WTC11 (cell line): ENCODE measurements at regions not wholly inside any gene's neighbourhood (a gene's known extent, or its start where the extent isn't known, plus 50 kb on each side); places are given as distances from the start of the nearest gene placed in this dataset.
"Not testable (repeated sequence)": the region's sequence is repeated elsewhere in the genome, so short reads cannot be mapped to it uniquely, and the experiment has no call there.

ENCODE experiments used
- ATAC-seq: fragments of 200-7000 bp; cut with Tn5 transposase; 2 replicates; pipeline ENCODE4 v1.10.0; 2021; ENCODE audit warnings: mild to moderate bottlenecking, moderate library complexity
- CTCF ChIA-PET: fragments of 300-600 bp; sonication (Branson Sonifier 250); formaldehyde crosslinking; loops from one replicate; lab custom pipeline; 2021; ENCODE audit warnings: antibody characterized with exemption; lab: Charles Lee
- POLR2A ChIA-PET: fragments of 350-600 bp; sonication (Branson Sonifier 250); formaldehyde crosslinking; loops from one replicate; lab custom pipeline; 2021; ENCODE audit warnings: antibody characterized with exemption; lab: Charles Lee
- DNase-seq: peaks from one replicate; pipeline ENCODE4 v3.0.0; 2021; ENCODE audit warnings: low spot score
- H3K27ac Mint-ChIP-seq: 2 replicates; pipeline ENCODE4 v1.8.0; 2021; ENCODE audit warnings: mixed read lengths
- H3K27me3 Mint-ChIP-seq: 2 replicates; pipeline ENCODE4 v1.8.0; 2021; ENCODE audit warnings: low read depth, mild to moderate bottlenecking, moderate library complexity, mixed read lengths
- H3K36me3 Mint-ChIP-seq: 2 replicates; pipeline ENCODE4 v1.8.0; 2021; ENCODE audit warnings: mixed read lengths
- H3K4me1 Mint-ChIP-seq: 2 replicates; pipeline ENCODE4 v1.8.0; 2022; ENCODE audit warnings: mixed read lengths
- H3K4me3 Mint-ChIP-seq: 2 replicates; pipeline ENCODE4 v1.8.0; 2021; ENCODE audit warnings: mild to moderate bottlenecking, moderate library complexity, mixed read lengths
- H3K9me3 Mint-ChIP-seq: 2 replicates; pipeline ENCODE4 v1.8.0; 2021; ENCODE audit warnings: mixed read lengths
- ATF2 ChIP-seq: sonication (generic); formaldehyde crosslinking; IDR thresholded peaks from 2 replicates; pipeline ENCODE4 v1.8.1; 2022; ENCODE audit warnings: low read depth, missing genetic modification reagents, borderline replicate concordance
- CDX4 ChIP-seq: fragments of 250-450 bp; sonication (Bioruptor Pico); IDR thresholded peaks from 2 replicates; pipeline ENCODE4 v1.9.0; 2021; ENCODE audit warnings: moderate library complexity, mild to moderate bottlenecking, inconsistent platforms, borderline replicate concordance
- CREB1 ChIP-seq: sonication (generic); formaldehyde crosslinking; IDR thresholded peaks from 2 replicates; pipeline ENCODE4 v1.8.0; 2023; ENCODE audit warnings: mild to moderate bottlenecking, missing genetic modification reagents
- CTCF ChIP-seq: fragments of 200-600 bp; IDR thresholded peaks from 2 replicates; pipeline ENCODE4 v1.8.0; 2022; ENCODE audit warnings: antibody characterized with exemption
- ESRRA ChIP-seq: sonication (generic); formaldehyde crosslinking; IDR thresholded peaks from 2 replicates; pipeline ENCODE4 v1.8.1; 2022; ENCODE audit warnings: mild to moderate bottlenecking, missing genetic modification reagents, borderline replicate concordance
- FOXP1 ChIP-seq: sonication (generic); formaldehyde crosslinking; IDR thresholded peaks from 2 replicates; pipeline ENCODE4 v1.8.0; 2022; ENCODE audit warnings: missing genetic modification reagents, mild to moderate bottlenecking, moderate library complexity, borderline replicate concordance
- GRHL2 ChIP-seq: fragments of 250-450 bp; sonication (Bioruptor Pico); IDR thresholded peaks from 2 replicates; pipeline ENCODE4 v1.8.0; 2022; ENCODE audit warnings: mild to moderate bottlenecking, moderate library complexity; ENCODE audit not compliant: insufficient replicate concordance, severe bottlenecking
- JUN ChIP-seq: sonication (generic); formaldehyde crosslinking; IDR thresholded peaks from 2 replicates; pipeline ENCODE4 v1.8.0; 2023; ENCODE audit warnings: mild to moderate bottlenecking, missing genetic modification reagents
- MAX ChIP-seq: sonication (generic); formaldehyde crosslinking; IDR thresholded peaks from 2 replicates; pipeline ENCODE4 v1.8.0; 2022; ENCODE audit warnings: mild to moderate bottlenecking, missing genetic modification reagents
- MYBL2 ChIP-seq: sonication (generic); formaldehyde crosslinking; IDR thresholded peaks from 2 replicates; pipeline ENCODE4 v1.8.1; 2023; ENCODE audit warnings: mild to moderate bottlenecking, moderate library complexity, missing genetic modification reagents
- NFATC4 ChIP-seq: fragments of 250-450 bp; sonication (Bioruptor Pico); IDR thresholded peaks from 2 replicates; pipeline ENCODE4 v1.9.0; 2021; ENCODE audit warnings: mild to moderate bottlenecking
- NFYB ChIP-seq: sonication (generic); formaldehyde crosslinking; conservative IDR thresholded peaks from 2 replicates; pipeline ENCODE4 v1.8.0; 2022; ENCODE audit warnings: low read depth, missing genetic modification reagents
- NR2C2 ChIP-seq: sonication (generic); formaldehyde crosslinking; IDR thresholded peaks from 2 replicates; pipeline ENCODE4 v1.8.0; 2022; ENCODE audit warnings: mild to moderate bottlenecking, missing genetic modification reagents
- OVOL2 ChIP-seq: fragments of 250-450 bp; sonication (Bioruptor Pico); IDR thresholded peaks from 2 replicates; pipeline ENCODE4 v1.9.0; 2021; ENCODE audit warnings: mild to moderate bottlenecking, borderline replicate concordance
- PRRX2 ChIP-seq: fragments of 250-450 bp; sonication (Bioruptor Pico); IDR thresholded peaks from 2 replicates; pipeline ENCODE4 v1.8.0; 2021; ENCODE audit warnings: mild to moderate bottlenecking
- RORB ChIP-seq: fragments of 250-450 bp; sonication (Bioruptor Pico); IDR thresholded peaks from 2 replicates; pipeline ENCODE4 v1.9.0; 2021; ENCODE audit warnings: mild to moderate bottlenecking
- SMAD4 ChIP-seq: sonication (generic); formaldehyde crosslinking; IDR thresholded peaks from 2 replicates; pipeline ENCODE4 v1.8.0; 2022; ENCODE audit warnings: mild to moderate bottlenecking, missing genetic modification reagents
- SOX15 ChIP-seq: fragments of 250-450 bp; sonication (Bioruptor Pico); IDR thresholded peaks from 2 replicates; pipeline ENCODE4 v1.9.0; 2021; ENCODE audit warnings: mild to moderate bottlenecking
- TEAD1 ChIP-seq: sonication (generic); formaldehyde crosslinking; IDR thresholded peaks from 2 replicates; pipeline ENCODE4 v1.8.0; 2022; ENCODE audit warnings: mild to moderate bottlenecking, missing genetic modification reagents
- USF1 ChIP-seq: sonication (generic); formaldehyde crosslinking; IDR thresholded peaks from 2 replicates; pipeline ENCODE4 v1.8.0; 2022; ENCODE audit warnings: mild to moderate bottlenecking, missing genetic modification reagents
- ZNF317 ChIP-seq: sonication (generic); formaldehyde crosslinking; IDR thresholded peaks from 2 replicates; pipeline ENCODE4 v1.8.1; 2023; ENCODE audit warnings: low read depth, mild to moderate bottlenecking, moderate library complexity, missing genetic modification reagents, borderline replicate concordance
- ZNF416 ChIP-seq: fragments of 250-450 bp; sonication (Bioruptor Pico); IDR thresholded peaks from 2 replicates; pipeline ENCODE4 v1.9.0; 2021; ENCODE audit warnings: mild to moderate bottlenecking, inconsistent platforms
- ZNF532 ChIP-seq: fragments of 250-450 bp; sonication (Bioruptor Pico); IDR thresholded peaks from 2 replicates; pipeline ENCODE4 v1.9.0; 2021; ENCODE audit warnings: mild to moderate bottlenecking, borderline replicate concordance

GRCh38 chr5:54381319-54381718 is 70.9 kb upstream of the ARL15 start:
- POLR2A ChIA-PET, H3K27ac Mint-ChIP-seq, H3K4me1 Mint-ChIP-seq, CTCF ChIA-PET, ATAC-seq, DNase-seq, H3K27me3 Mint-ChIP-seq, H3K4me3 Mint-ChIP-seq: not testable (repeated sequence)
- peaks cover 13% of the 10 kb centered on the region for H3K36me3 Mint-ChIP-seq
- peaks cover 40% of the 10 kb centered on the region for H3K9me3 Mint-ChIP-seq

- no peak overlapping the region for H3K4me3 Mint-ChIP-seq
- no peak for DNase-seq
- H3K9me3 Mint-ChIP-seq, result peaks cover 40% of the 10 kb centered on the region
- no peaks in the 10 kb centered on the region for H3K4me1 Mint-ChIP-seq
- H3K27ac Mint-ChIP-seq, result no peak overlapping the region
- ChIA-PET POLR2A (no interaction called here), CTCF (no interaction called here)
- peaks cover 13% of the 10 kb centered on the region for H3K36me3 Mint-ChIP-seq
- H3K27me3 Mint-ChIP-seq, result no peaks in the 10 kb centered on the region
- TF ChIP-seq CTCF, result no peak
- no peak for TF ChIP-seq NR2C2 (CRISPR knock-in tag)
- no peak for TF ChIP-seq NFATC4 (CRISPR knock-in tag)
- TF ChIP-seq CDX4 (CRISPR knock-in tag), result no peak
- TF ChIP-seq CREB1 (CRISPR knock-in tag), result no peak
- TF ChIP-seq ZNF317 (CRISPR knock-in tag), result no peak
- no peak for TF ChIP-seq USF1 (CRISPR knock-in tag)
- TF ChIP-seq FOXP1 (CRISPR knock-in tag), result no peak
- TF ChIP-seq NFYB, result no peak
- TF ChIP-seq SMAD4 (CRISPR knock-in tag), result no peak
- no peak for TF ChIP-seq ZNF416 (CRISPR knock-in tag)
- TF ChIP-seq GRHL2 (CRISPR knock-in tag), result no peak
- TF ChIP-seq JUN (CRISPR knock-in tag), result no peak
- TF ChIP-seq ZNF532 (CRISPR knock-in tag), result no peak
- no peak for TF ChIP-seq MYBL2 (CRISPR knock-in tag)
- no peak for TF ChIP-seq SOX15 (CRISPR knock-in tag)
- TF ChIP-seq PRRX2 (CRISPR knock-in tag), result no peak
- ATAC-seq, result no peak
These were observed 69.2 kb upstream of the ARL15 start for GRCh38 chr5:54379590-54379989.

GRCh38 chr5:54378707-54379106 is 68.3 kb upstream of the ARL15 start:
- POLR2A ChIA-PET, result no interaction called here
- no peak for TF ChIP-seq CTCF
- TF ChIP-seq RORB (CRISPR knock-in tag), result no peak
- no peak for TF ChIP-seq ESRRA (CRISPR knock-in tag)
- no peak for TF ChIP-seq MYBL2 (CRISPR knock-in tag)
- TF ChIP-seq NR2C2 (CRISPR knock-in tag), result no peak
- TF ChIP-seq NFYB, result no peak
- no peak for TF ChIP-seq ATF2 (CRISPR knock-in tag)
- no peak for TF ChIP-seq OVOL2 (CRISPR knock-in tag)
- TF ChIP-seq TEAD1 (CRISPR knock-in tag), result no peak
- no peak for TF ChIP-seq MAX (CRISPR knock-in tag)

More at GRCh38 chr5:54378707-54379106, 68.3 kb upstream of the ARL15 start:
- H3K27ac Mint-ChIP-seq, result no peak overlapping the region
- peaks cover 2% of the 10 kb centered on the region; the same call in 1 of the 2 replicates for H3K27me3 Mint-ChIP-seq
- peaks cover 46% of the 10 kb centered on the region for H3K9me3 Mint-ChIP-seq
- no peaks in the 10 kb centered on the region for H3K4me1 Mint-ChIP-seq
- ATAC-seq, result no peak
- DNase-seq, result no peak
- peaks cover 13% of the 10 kb centered on the region for H3K36me3 Mint-ChIP-seq
- H3K4me3 Mint-ChIP-seq, result no peak overlapping the region
- CTCF ChIA-PET, result no interaction called here
